Lung (tissue), 11 donors: ENCODE measurements at regions not wholly inside any gene's neighbourhood (a gene's known extent, or its start where the extent isn't known, plus 50 kb on each side); places are given as distances from the start of the nearest gene placed in this dataset.

ENCODE experiments used
- ATAC-seq: fragments of 200-7000 bp; cut with Tn5 transposase; one replicate; pipeline ENCODE4 v1.9.1; 2020; ENCODE audit warnings: moderate number of reproducible peaks; ENCODE audit not compliant: insufficient read depth, low FRiP score
- DNase-seq, 3 donors: peaks; one replicate each; pipeline ENCODE4 v3.0.0-alpha.2; 2013 to 2017
- H3K27ac ChIP-seq, 2 donors: one replicate each; pipeline ENCODE4 v1.5.1; 2013; ENCODE audit warnings: mild to moderate bottlenecking in 2 of 2, moderate library complexity in 2 of 2, control low read depth in 1 of 2, inconsistent platforms in 1 of 2, low read depth in 1 of 2, low read length in 1 of 2
- H3K27me3 ChIP-seq, 3 donors: one replicate each; pipeline ENCODE4 v1.5.1; 2013; ENCODE audit warnings: low read length in 2 of 3; ENCODE audit not compliant: control insufficient read depth in 3 of 3, insufficient read depth in 3 of 3
- H3K36me3 ChIP-seq, 4 donors: one replicate each; pipeline ENCODE4 v1.5.1; 2013; ENCODE audit warnings: low read length in 4 of 4, mild to moderate bottlenecking in 1 of 4, moderate library complexity in 1 of 4; ENCODE audit not compliant: control insufficient read depth in 4 of 4, insufficient read depth in 4 of 4
- H3K4me1 ChIP-seq, 5 donors: one replicate each; pipeline ENCODE4 v1.5.1; 2013; ENCODE audit warnings: low read length in 5 of 5, mild to moderate bottlenecking in 2 of 5, moderate library complexity in 1 of 5; ENCODE audit not compliant: control insufficient read depth in 5 of 5, insufficient read depth in 5 of 5
- H3K4me3 ChIP-seq: one replicate; pipeline ENCODE4 v1.5.1; 2013; ENCODE audit warnings: mild to moderate bottlenecking, control low read depth, moderate library complexity
- H3K9ac ChIP-seq, 2 donors: one replicate each; pipeline ENCODE4 v1.5.1; 2013; ENCODE audit warnings: low read length in 2 of 2, control low read depth in 1 of 2; ENCODE audit not compliant: insufficient read depth in 1 of 2
- H3K9me3 ChIP-seq, 4 donors: one replicate each; pipeline ENCODE4 v1.5.1; 2013; ENCODE audit warnings: low read length in 3 of 4, mild to moderate bottlenecking in 1 of 4, moderate library complexity in 1 of 4; ENCODE audit not compliant: control insufficient read depth in 4 of 4, insufficient read depth in 3 of 4
- CTCF ChIP-seq: IDR thresholded peaks from 2 replicates; pipeline ENCODE4 v1.5.1; 2012; ENCODE audit warnings: mild to moderate bottlenecking; ENCODE audit errors: control extremely low read depth, extremely low read depth
- WGBS, 2 donors: extraction: QIAGEN DNeasy Blood & Tissue Kit; methylation state at CpG; one replicate each; pipeline ENCODE4 v1.1.7; 2013; 5-methylcytosine and 5-hydroxymethylcytosine counted together
- donor health status: control.
- donor health status: control.
- donor health status: Bipolar disorder and iron deficiency.
- donor health status: healthy.
- donor health status: DM: yes; HTN: yes; CAD: no.

- peaks cover 0 to 4% (median 0%) of the 10 kb centered on the region in 4 donors for H3K36me3 ChIP-seq
- no peak for ATAC-seq
- H3K27ac ChIP-seq: no peak overlapping the region
- DNase-seq: no peak
- H3K27me3 ChIP-seq: no peaks in the 10 kb centered on the region
- H3K4me3 ChIP-seq: no peak overlapping the region
- TF ChIP-seq CTCF: no peak
- WGBS, 2 donors: 95 to 99% methylated on average over 4 of the region's 4 CpGs
- H3K4me1 ChIP-seq: peaks cover 0 to 12% (median 0%) of the 10 kb centered on the region in 5 donors
- no peak overlapping the region for H3K9ac ChIP-seq
- H3K9me3 ChIP-seq: no peaks in the 10 kb centered on the region
Measured at GRCh38 chr2:144012304-144012703, 507.6 kb downstream of the ZEB2 start.

- Histone ChIP-seq H3K4me3 (no peak overlapping the region), H3K9ac (no peak overlapping the region), H3K9me3 (no peaks in the 10 kb centered on the region), H3K4me1 (peaks cover 0 to 12% (median 0%) of the 10 kb centered on the region in 5 donors), H3K36me3 (peaks cover 0 to 4% (median 0%) of the 10 kb centered on the region in 4 donors), H3K27ac (no peak overlapping the region), H3K27me3 (no peaks in the 10 kb centered on the region)
- TF ChIP-seq CTCF: no peak
- DNase-seq (peak in 1 of 3 donors; percentile 29), ATAC-seq (no peak)
- WGBS, 2 donors: 58 to 67% methylated on average over 2 of the region's 2 CpGs
Measured at GRCh38 chr2:144011553-144011952, 508.4 kb downstream of the ZEB2 start.

- no peaks in the 10 kb centered on the region for H3K9me3 ChIP-seq
- DNase-seq: no peak
- peaks cover 0 to 4% (median 0%) of the 10 kb centered on the region in 4 donors for H3K36me3 ChIP-seq
- H3K4me3 ChIP-seq: no peak overlapping the region
- H3K4me1 ChIP-seq: peaks cover 0 to 12% (median 0%) of the 10 kb centered on the region in 5 donors
- no peak for ATAC-seq
- H3K9ac ChIP-seq: no peak overlapping the region
- no peak overlapping the region for H3K27ac ChIP-seq
- TF ChIP-seq CTCF: no peak
- H3K27me3 ChIP-seq: no peaks in the 10 kb centered on the region
Measured at GRCh38 chr2:144011098-144011497, 508.8 kb downstream of the ZEB2 start.
